ENCODE measurements at regions not wholly inside any gene's neighbourhood (a gene's known extent, or its start where the extent isn't known, plus 50 kb on each side); places are given as distances from the start of the nearest gene placed in this dataset.

DNA sequence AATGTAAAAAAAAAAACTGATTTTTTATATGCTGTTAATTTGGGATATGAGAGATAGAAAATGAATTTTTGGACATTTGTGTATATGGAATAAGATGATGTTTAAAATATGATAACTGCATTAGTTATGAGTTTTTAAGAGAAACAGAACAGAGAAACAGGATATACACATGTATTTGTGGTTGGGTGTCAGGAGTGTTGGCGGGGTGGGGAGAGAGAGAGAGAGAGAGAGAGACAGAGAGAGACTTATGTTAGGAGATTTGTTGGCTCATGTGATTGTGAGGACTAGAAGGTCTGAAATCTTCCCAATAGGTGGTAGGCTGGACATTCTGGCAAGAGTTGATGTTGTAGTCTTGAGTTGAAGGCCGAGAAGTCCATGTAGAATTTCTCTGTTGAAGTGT is 1121.6 kb upstream of the GBE1 start:
- TF ChIP-seq ARNT (IDR thresholded peaks at IDR 0.05), result no peak
- TF ChIP-seq FOXK2 (IDR thresholded peaks at IDR 0.05), result no peak
- no peak for TF ChIP-seq CTBP1 (IDR thresholded peaks at IDR 0.05; ENCODE audit: borderline replicate concordance)
- no peak for TF ChIP-seq HDGF (IDR thresholded peaks at IDR 0.05; ENCODE audit: borderline replicate concordance)
- no peak for TF ChIP-seq FOXM1 (IDR thresholded peaks at IDR 0.05; ENCODE audit: borderline replicate concordance)
- TF ChIP-seq LEF1 (IDR thresholded peaks at IDR 0.05; ENCODE audit: borderline replicate concordance), result no peak

Data from HEK293T (cell line).